ENCODE measurements at regions not wholly inside any gene's neighbourhood (a gene's known extent, or its start where the extent isn't known, plus 50 kb on each side); places are given as distances from the start of the nearest gene placed in this dataset.
"Not testable (repeated sequence)": the region's sequence is repeated elsewhere in the genome, so short reads cannot be mapped to it uniquely, and the experiment has no call there.

DNA sequence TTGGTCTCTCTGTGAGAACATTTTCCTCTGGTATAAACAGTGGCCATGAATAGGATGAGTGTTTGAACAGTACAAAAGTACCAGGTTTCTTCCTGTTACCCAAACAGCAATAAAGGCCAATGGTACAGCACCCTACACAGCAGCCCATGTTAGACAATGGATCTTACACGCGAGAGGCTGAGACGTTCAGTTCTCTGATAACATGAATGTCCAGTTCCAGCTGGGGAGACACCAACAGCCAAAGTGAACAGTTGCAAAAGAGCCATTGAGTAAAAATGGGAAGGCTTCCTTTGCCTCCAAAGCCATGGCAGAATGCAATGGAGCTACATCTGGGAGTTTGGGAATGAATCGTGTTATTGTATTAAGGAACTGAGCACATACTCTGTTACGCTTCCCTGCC, 246.8 kb upstream of the SGK1 start:
- CTCF ChIA-PET: no interaction called here
- Mint-ChIP-seq H3K9me3 (ENCODE audit: low read depth) (peaks cover 8% of the 10 kb centered on the region), H3K27me3 (peaks cover 9% of the 10 kb centered on the region), H3K4me3 (no peak overlapping the region), H3K36me3 (peaks cover 10% of the 10 kb centered on the region), H3K27ac (no peak overlapping the region), H3K4me1 (peaks cover 7% of the 10 kb centered on the region)
- no peak for DNase-seq
- ATAC-seq: no peak

GRCh38 chr6:134560019-134560418, 242.1 kb upstream of the SGK1 start:
- Mint-ChIP-seq H3K4me1 (no peaks in the 10 kb centered on the region), H3K27ac (no peak overlapping the region), H3K27me3 (peaks cover 12% of the 10 kb centered on the region), H3K9me3 (ENCODE audit: low read depth) (peaks cover 2% of the 10 kb centered on the region), H3K4me3 (no peak overlapping the region), H3K36me3 (no peaks in the 10 kb centered on the region)
- CTCF ChIA-PET: no interaction called here
- DNase-seq (no peak), ATAC-seq (no peak)

DNA sequence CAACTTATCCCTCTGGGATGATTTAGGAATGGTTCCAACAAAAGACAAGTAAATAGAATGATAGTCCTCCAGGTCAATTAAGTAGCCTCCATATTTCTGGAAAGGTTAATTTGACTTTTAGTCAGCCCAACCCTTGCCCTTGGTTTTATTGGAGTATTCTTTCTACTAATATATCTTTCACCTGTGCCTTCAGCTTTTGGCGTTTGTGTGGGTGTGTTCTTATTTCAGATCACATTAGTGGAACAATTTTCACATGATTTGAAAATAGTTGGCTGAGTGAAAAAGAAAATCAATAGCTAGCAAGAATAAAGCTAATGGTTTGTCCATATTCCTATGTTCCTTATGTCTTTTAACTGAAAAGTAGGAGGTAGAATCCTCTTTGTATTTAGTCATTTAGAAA, 239.6 kb upstream of the SGK1 start:
- DNase-seq (no peak), ATAC-seq (no peak)
- no peaks in the 10 kb centered on the region for H3K9me3 Mint-ChIP-seq (ENCODE audit: low read depth)
- H3K4me3 Mint-ChIP-seq: no peak overlapping the region
- H3K27me3 Mint-ChIP-seq: peaks cover 8% of the 10 kb centered on the region
- no peak overlapping the region for H3K27ac Mint-ChIP-seq
- no peaks in the 10 kb centered on the region for H3K36me3 Mint-ChIP-seq
- H3K4me1 Mint-ChIP-seq: no peaks in the 10 kb centered on the region
- CTCF ChIA-PET: no interaction called here

DNA sequence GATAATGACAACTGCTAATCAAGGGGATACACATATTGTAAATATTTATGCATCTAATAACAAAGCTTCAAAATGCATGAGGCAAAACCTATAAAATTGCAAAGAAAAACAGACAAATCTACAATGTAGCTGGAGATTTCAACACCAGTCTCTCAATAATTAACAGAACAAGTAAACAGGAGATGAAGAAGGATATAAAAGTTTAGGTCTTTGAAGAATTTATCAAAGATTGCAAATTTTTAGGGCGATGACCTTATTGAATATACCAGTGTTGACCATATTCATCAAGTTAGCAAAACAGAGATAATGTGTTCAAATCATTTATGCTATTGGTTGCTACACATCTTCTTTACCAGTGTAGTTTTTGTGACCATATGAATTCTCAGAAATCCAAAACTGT, 237.8 kb upstream of the SGK1 start:
- no peak overlapping the region for H3K27ac Mint-ChIP-seq
- H3K27me3 Mint-ChIP-seq: peaks cover 8% of the 10 kb centered on the region
- no peaks in the 10 kb centered on the region for H3K36me3 Mint-ChIP-seq
- DNase-seq (no peak), ATAC-seq (no peak)
- no peaks in the 10 kb centered on the region for H3K9me3 Mint-ChIP-seq (ENCODE audit: low read depth)
- CTCF ChIA-PET: no interaction called here
- H3K4me3 Mint-ChIP-seq: no peak overlapping the region
- no peaks in the 10 kb centered on the region for H3K4me1 Mint-ChIP-seq

GRCh38 chr6:134553936-134554335, 236.0 kb upstream of the SGK1 start:
- no peak overlapping the region for H3K4me3 Mint-ChIP-seq
- ATAC-seq (no peak), DNase-seq (no peak)
- no peak overlapping the region for H3K27ac Mint-ChIP-seq
- H3K9me3 Mint-ChIP-seq (ENCODE audit: low read depth): no peaks in the 10 kb centered on the region
- H3K4me1 Mint-ChIP-seq: no peaks in the 10 kb centered on the region
- no peaks in the 10 kb centered on the region for H3K36me3 Mint-ChIP-seq
- H3K27me3 Mint-ChIP-seq: peaks cover 5% of the 10 kb centered on the region
- CTCF ChIA-PET: no interaction called here

GRCh38 chr6:134551245-134551960, 233.5 kb upstream of the SGK1 start:
- no peak overlapping the region for H3K4me3 Mint-ChIP-seq
- ATAC-seq: no peak
- no peak for DNase-seq
- H3K4me1 Mint-ChIP-seq: no peaks in the 10 kb centered on the region
- CTCF ChIA-PET: no interaction called here
- H3K27me3 Mint-ChIP-seq: peaks cover 8% of the 10 kb centered on the region
- H3K36me3 Mint-ChIP-seq: no peaks in the 10 kb centered on the region
- no peak overlapping the region for H3K27ac Mint-ChIP-seq
- H3K9me3 Mint-ChIP-seq (ENCODE audit: low read depth): no peaks in the 10 kb centered on the region

DNA sequence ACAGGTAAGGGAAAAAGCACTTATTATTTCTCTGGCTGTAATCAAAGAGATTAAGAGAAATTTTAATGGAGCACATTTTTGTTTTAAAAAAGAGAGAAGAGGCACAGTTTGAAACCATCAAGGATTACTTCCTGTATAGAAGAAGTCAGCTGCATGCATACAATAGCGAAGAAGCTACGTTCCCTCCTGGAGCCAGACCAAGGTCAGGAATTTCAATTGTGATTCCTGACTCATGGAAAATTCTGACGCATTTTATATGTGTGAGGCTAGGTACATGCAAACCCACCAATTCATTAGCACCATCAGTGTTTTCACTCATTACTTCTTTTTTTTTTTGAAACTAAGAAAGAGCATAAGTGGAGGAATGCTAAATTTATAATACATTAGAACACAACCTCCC, 232.7 kb upstream of the SGK1 start:
- Mint-ChIP-seq H3K4me1 (no peaks in the 10 kb centered on the region), H3K4me3 (no peak overlapping the region), H3K36me3 (no peaks in the 10 kb centered on the region), H3K27me3 (peaks cover 8% of the 10 kb centered on the region), H3K27ac (no peak overlapping the region), H3K9me3 (ENCODE audit: low read depth) (no peaks in the 10 kb centered on the region)
- ATAC-seq: no peak
- CTCF ChIA-PET: interaction anchor here (0.8 kb wide), 1 partner anchor 341 kb away, joined by 3 read pairs; no protein-coding TSS in a partner anchor
- no peak for DNase-seq

- CTCF ChIA-PET: interaction anchor here (0.7 to 0.8 kb wide), 2 partner anchors 45 to 340 kb away, joined by 3 read pairs; no protein-coding TSS in a partner anchor
- H3K4me1 Mint-ChIP-seq: no peaks in the 10 kb centered on the region
- no peak overlapping the region for H3K4me3 Mint-ChIP-seq
- no peak overlapping the region for H3K27ac Mint-ChIP-seq
- peaks cover 8% of the 10 kb centered on the region for H3K27me3 Mint-ChIP-seq
- no peak for DNase-seq
- H3K36me3 Mint-ChIP-seq: no peaks in the 10 kb centered on the region
- H3K9me3 Mint-ChIP-seq (ENCODE audit: low read depth): no peaks in the 10 kb centered on the region
- ATAC-seq: no peak
These were observed 231.9 kb upstream of the SGK1 start for GRCh38 chr6:134549854-134550253.

DNA sequence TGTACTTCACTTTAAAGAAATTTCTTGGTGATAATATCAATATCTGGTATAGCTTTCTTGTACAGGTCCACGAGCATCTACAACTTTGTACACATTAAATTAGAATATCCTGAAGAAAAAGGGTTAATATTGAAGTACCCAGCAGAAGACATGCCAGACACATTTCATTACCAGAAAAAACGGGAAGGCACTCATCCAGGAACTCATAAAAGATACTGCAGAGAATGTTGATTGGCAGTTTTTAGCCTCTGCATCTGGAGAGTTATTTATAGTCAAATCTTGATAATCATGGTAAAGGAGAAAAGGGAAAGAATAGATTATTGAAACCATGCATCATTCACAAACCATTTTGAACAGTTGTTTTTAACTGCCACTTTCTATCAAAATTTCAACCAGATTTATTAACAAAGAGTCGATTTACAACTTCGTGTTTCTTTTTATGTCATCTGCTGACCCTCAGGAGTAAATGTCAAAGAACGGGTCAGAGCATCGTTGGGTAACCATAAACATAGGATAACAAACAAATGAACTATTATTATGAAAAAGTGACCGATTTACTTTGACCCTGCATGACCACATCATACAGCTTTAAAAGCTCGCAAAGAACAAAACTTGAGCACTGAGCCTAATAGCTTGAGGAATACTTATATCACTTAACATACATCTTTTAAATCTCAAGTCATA, 229.2 kb upstream of the SGK1 start:
- ATAC-seq (no peak), DNase-seq (no peak)
- Mint-ChIP-seq H3K4me1 (peaks cover 2% of the 10 kb centered on the region), H3K27me3 (peaks cover 3% of the 10 kb centered on the region), H3K4me3 (no peak overlapping the region), H3K36me3 (no peaks in the 10 kb centered on the region), H3K9me3 (ENCODE audit: low read depth) (no peaks in the 10 kb centered on the region), H3K27ac (no peak overlapping the region)
- CTCF ChIA-PET: no interaction called here

- ATAC-seq (no peak), DNase-seq (no peak)
- H3K9me3 Mint-ChIP-seq (ENCODE audit: low read depth): no peaks in the 10 kb centered on the region
- no peaks in the 10 kb centered on the region for H3K36me3 Mint-ChIP-seq
- H3K4me3 Mint-ChIP-seq: no peak overlapping the region
- CTCF ChIA-PET: no interaction called here
- H3K27ac Mint-ChIP-seq: no peak overlapping the region
- peaks cover 6% of the 10 kb centered on the region for H3K4me1 Mint-ChIP-seq
- peaks cover 3% of the 10 kb centered on the region for H3K27me3 Mint-ChIP-seq
These were observed 226.8 kb upstream of the SGK1 start for GRCh38 chr6:134544737-134545136.

DNA sequence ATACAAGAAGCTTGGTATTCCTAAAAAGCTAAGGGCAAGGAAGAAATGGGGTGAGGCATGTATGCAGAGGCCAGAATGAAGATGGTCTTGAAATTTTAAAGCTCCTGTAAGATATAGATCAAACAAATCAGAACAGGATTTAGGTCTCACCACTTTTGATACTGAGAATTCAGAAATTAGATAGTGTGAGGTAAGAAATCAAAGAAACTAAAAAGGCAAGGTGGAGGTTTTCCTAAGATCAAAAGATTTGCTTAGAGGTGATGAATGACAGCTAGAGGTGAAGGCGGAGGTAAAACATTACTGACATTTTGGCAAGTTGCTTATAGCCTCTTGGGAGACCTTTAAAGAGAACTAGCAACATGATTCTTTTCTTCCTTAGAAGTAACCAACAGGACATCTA, 225.2 kb upstream of the SGK1 start:
- H3K4me1 Mint-ChIP-seq: peaks cover 7% of the 10 kb centered on the region
- H3K27ac Mint-ChIP-seq: no peak overlapping the region
- no peak overlapping the region for H3K4me3 Mint-ChIP-seq
- H3K27me3 Mint-ChIP-seq: peaks cover 8% of the 10 kb centered on the region
- ATAC-seq (no peak), DNase-seq (no peak)
- CTCF ChIA-PET: no interaction called here
- H3K9me3 Mint-ChIP-seq (ENCODE audit: low read depth): no peaks in the 10 kb centered on the region
- H3K36me3 Mint-ChIP-seq: no peaks in the 10 kb centered on the region

GRCh38 chr6:134541001-134541400, 223.1 kb upstream of the SGK1 start:
- Mint-ChIP-seq H3K4me3 (no peak overlapping the region), H3K9me3 (ENCODE audit: low read depth) (no peaks in the 10 kb centered on the region), H3K36me3 (no peaks in the 10 kb centered on the region), H3K27ac (no peak overlapping the region), H3K4me1 (peaks cover 7% of the 10 kb centered on the region), H3K27me3 (peaks cover 5% of the 10 kb centered on the region)
- ATAC-seq (no peak), DNase-seq (no peak)
- CTCF ChIA-PET: interaction anchor here (1.0 kb wide), 1 partner anchor 100 kb away, joined by 3 read pairs; no protein-coding TSS in a partner anchor

- Mint-ChIP-seq H3K27ac (no peak overlapping the region), H3K4me3 (no peak overlapping the region), H3K4me1 (peaks cover 7% of the 10 kb centered on the region), H3K9me3 (ENCODE audit: low read depth) (no peaks in the 10 kb centered on the region), H3K27me3 (peaks cover 5% of the 10 kb centered on the region), H3K36me3 (no peaks in the 10 kb centered on the region)
- CTCF ChIA-PET: no interaction called here
- DNase-seq (no peak), ATAC-seq (no peak)
These were observed 222.0 kb upstream of the SGK1 start for GRCh38 chr6:134539865-134540323.

DNA sequence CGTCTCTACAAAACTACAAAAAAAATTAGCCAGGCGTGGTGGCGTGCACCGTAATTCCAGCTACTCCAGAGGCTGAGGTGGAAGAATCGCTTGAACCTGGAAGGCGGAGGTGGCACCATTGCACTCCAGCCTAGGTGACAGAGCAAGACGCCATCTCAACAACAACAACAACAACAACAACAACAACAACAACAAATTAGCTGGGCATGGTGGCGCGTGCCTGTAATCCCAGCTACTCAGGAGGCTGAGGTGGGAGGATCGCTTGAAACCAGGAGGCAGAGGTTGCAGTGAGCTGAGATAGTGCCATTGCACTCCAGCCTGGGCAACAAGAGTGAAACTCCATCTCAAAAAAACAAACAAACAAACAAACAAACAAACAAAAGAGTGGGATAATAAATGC, 219.9 kb upstream of the SGK1 start:
- H3K27me3 Mint-ChIP-seq; H3K36me3 Mint-ChIP-seq; H3K27ac Mint-ChIP-seq; H3K9me3 Mint-ChIP-seq (ENCODE audit: low read depth); ATAC-seq; H3K4me3 Mint-ChIP-seq; DNase-seq; CTCF ChIA-PET: not testable (repeated sequence)
- peaks cover 11% of the 10 kb centered on the region for H3K4me1 Mint-ChIP-seq

All from activated CD8-positive, alpha-beta memory T cell treated with anti-CD3 and anti-CD28 coated beads, Interleukin-2, amount 10 ng/mL, durations not matched to agents 7 days and 5 days (primary cell).